Esophagus muscularis mucosa (tissue), 4 donors: ENCODE measurements at regions not wholly inside any gene's neighbourhood (a gene's known extent, or its start where the extent isn't known, plus 50 kb on each side); places are given as distances from the start of the nearest gene placed in this dataset.

Source experiments
- DNase-seq: peaks from one replicate; pipeline ENCODE4 v3.0.0-alpha.2; 2017; ENCODE audit errors: extremely low spot score
- H3K27ac ChIP-seq, 4 donors: fragments of 200-600 bp; sonication (generic); replicated peaks in 1 of 4; 1 replicate in 3 of 4; 2 replicates in 1 of 4; pipeline ENCODE4 v1.5.1; 2016 to 2019; ENCODE audit warnings: mild to moderate bottlenecking in 1 of 4
- H3K27me3 ChIP-seq, 4 donors: fragments of 200-600 bp; sonication (generic); one replicate each; pipeline versions ENCODE4 v1.5.1 to v1.6.0; 2016 to 2019
- H3K36me3 ChIP-seq, 4 donors: fragments of 200-600 bp; sonication (generic); one replicate each; pipeline ENCODE4 v1.5.1; 2016 to 2019
- H3K4me1 ChIP-seq, 4 donors: fragments of 200-600 bp; sonication (generic); one replicate each; pipeline ENCODE4 v1.5.1; 2016 to 2019
- H3K4me3 ChIP-seq, 4 donors: fragments of 200-600 bp; sonication (generic); 1 replicate in 2 of 4; 2 replicates in 2 of 4; pipeline ENCODE4 v1.5.1; 2016 to 2019; ENCODE audit warnings: mild to moderate bottlenecking in 4 of 4, moderate library complexity in 1 of 4
- H3K9me3 ChIP-seq, 4 donors: fragments of 200-600 bp; sonication (generic); 1 replicate in 3 of 4; 2 replicates in 1 of 4; pipeline ENCODE4 v1.5.1; 2016 to 2019
- EP300 ChIP-seq: sonication (generic); formaldehyde crosslinking; IDR thresholded peaks from one replicate; pipeline ENCODE4 v1.6.1; 2017; ENCODE audit warnings: antibody characterized with exemption
- POLR2A ChIP-seq: fragments of 450-650 bp; IDR thresholded peaks from one replicate; pipeline ENCODE4 v1.6.1; 2017; ENCODE audit warnings: antibody characterized with exemption, moderate library complexity, mild to moderate bottlenecking, low read depth
- POLR2AphosphoS5 ChIP-seq, 2 donors: sonication (generic); formaldehyde crosslinking; IDR thresholded peaks; one replicate each; pipeline ENCODE4 v1.6.1; 2017; ENCODE audit warnings: antibody characterized with exemption in 2 of 2
- WGBS: methylation state at CpG from one replicate; pipeline ENCODE4 v1.1.5; 2018; 5-methylcytosine and 5-hydroxymethylcytosine counted together
- intact Hi-C: fragments of 100-400 bp; cut with DNase I; formaldehyde crosslinking; loops from one replicate; pipeline ENCODE4 v1.15.1; 2023
- TF ChIP-seq, protein P1 (sequence below), 3 experiments: fragments of 200-600 bp in 2 of 3; fragments of 450-650 bp in 1 of 3; sonication (generic) in 2 of 3; IDR thresholded peaks; one replicate each; pipeline ENCODE4 v1.5.1; 2017 to 2019; ENCODE audit warnings: antibody characterized with exemption in 3 of 3, mild to moderate bottlenecking in 2 of 3, moderate library complexity in 1 of 3

DNA sequence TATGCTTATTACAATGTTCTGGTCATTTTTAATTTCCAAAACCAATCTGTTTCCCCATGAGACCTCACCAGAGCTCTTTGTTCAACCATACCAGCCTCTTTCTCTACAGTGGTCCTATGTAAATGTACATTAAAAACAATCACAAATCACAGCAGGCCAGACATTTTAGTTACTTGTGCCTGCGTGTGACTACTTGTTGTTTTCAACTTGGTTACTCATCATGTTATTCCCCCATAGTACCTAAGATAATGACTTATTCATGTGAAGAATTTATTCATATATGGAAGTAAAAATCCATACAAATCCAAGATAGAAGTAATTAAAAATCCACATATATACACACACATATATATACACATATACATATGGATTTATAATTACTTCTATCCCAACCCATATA is 379.6 kb downstream of the SLITRK6 start:
- Histone ChIP-seq H3K27me3 (no peaks in the 10 kb centered on the region), H3K27ac (no peak overlapping the region), H3K4me1 (no peaks in the 10 kb centered on the region), H3K4me3 (no peak overlapping the region), H3K36me3 (no peaks in the 10 kb centered on the region), H3K9me3 (no peaks in the 10 kb centered on the region)
- intact Hi-C loops: no loop called here
- TF ChIP-seq EP300 (no peak), POLR2AphosphoS5 (IDR thresholded peaks at IDR 0.05) (no peak), POLR2A (no peak)
- TF ChIP-seq, protein P1, sequence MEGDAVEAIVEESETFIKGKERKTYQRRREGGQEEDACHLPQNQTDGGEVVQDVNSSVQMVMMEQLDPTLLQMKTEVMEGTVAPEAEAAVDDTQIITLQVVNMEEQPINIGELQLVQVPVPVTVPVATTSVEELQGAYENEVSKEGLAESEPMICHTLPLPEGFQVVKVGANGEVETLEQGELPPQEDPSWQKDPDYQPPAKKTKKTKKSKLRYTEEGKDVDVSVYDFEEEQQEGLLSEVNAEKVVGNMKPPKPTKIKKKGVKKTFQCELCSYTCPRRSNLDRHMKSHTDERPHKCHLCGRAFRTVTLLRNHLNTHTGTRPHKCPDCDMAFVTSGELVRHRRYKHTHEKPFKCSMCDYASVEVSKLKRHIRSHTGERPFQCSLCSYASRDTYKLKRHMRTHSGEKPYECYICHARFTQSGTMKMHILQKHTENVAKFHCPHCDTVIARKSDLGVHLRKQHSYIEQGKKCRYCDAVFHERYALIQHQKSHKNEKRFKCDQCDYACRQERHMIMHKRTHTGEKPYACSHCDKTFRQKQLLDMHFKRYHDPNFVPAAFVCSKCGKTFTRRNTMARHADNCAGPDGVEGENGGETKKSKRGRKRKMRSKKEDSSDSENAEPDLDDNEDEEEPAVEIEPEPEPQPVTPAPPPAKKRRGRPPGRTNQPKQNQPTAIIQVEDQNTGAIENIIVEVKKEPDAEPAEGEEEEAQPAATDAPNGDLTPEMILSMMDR (IDR thresholded peaks at IDR 0.05): no peak
- DNase-seq: no peak
- 87% methylated on average over 1 of the region's 1 CpG for WGBS

GRCh38 chr13:85417807-85418206 is 381.4 kb downstream of the SLITRK6 start:
- H3K4me3 ChIP-seq: no peak overlapping the region
- TF ChIP-seq POLR2A (no peak), EP300 (no peak), POLR2AphosphoS5 (IDR thresholded peaks at IDR 0.05) (no peak)
- TF ChIP-seq, protein P1 (IDR thresholded peaks at IDR 0.05): no peak
- no peaks in the 10 kb centered on the region for H3K27me3 ChIP-seq
- intact Hi-C loops: no loop called here
- no peaks in the 10 kb centered on the region for H3K36me3 ChIP-seq
- DNase-seq: no peak
- 97% methylated on average over 8 of the region's 8 CpGs for WGBS
- no peaks in the 10 kb centered on the region for H3K4me1 ChIP-seq
- H3K27ac ChIP-seq: no peak overlapping the region
- no peaks in the 10 kb centered on the region for H3K9me3 ChIP-seq

DNA sequence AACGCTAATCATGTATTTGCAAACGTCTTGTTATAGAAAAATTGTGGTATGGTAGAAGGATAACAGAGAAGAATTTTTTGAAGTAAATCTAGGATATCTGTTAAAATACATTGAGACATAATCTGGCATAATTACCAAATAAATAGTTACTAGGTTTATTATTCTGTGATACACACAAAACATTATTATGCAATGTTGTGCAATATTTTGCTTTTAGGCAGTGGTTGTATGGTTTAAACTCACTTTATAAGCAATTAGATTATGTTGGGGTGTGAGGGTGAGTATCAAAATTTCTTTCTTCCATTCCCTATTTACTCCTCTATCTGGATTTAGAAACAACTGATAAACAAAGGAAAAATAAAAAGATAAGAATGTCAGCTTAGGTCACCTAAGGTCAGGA is 385.6 kb downstream of the SLITRK6 start:
- intact Hi-C loops: no loop called here
- H3K4me1 ChIP-seq: peaks cover 0 to 4% (median 0%) of the 10 kb centered on the region in 4 donors
- no peak overlapping the region for H3K4me3 ChIP-seq
- no peaks in the 10 kb centered on the region for H3K9me3 ChIP-seq
- WGBS: 94% methylated on average over 2 of the region's 2 CpGs
- no peak for TF ChIP-seq EP300
- TF ChIP-seq POLR2AphosphoS5 (IDR thresholded peaks at IDR 0.05): no peak
- no peak for TF ChIP-seq POLR2A
- TF ChIP-seq, protein P1 (IDR thresholded peaks at IDR 0.05): no peak
- DNase-seq: no peak
- H3K27me3 ChIP-seq: no peaks in the 10 kb centered on the region
- no peaks in the 10 kb centered on the region for H3K36me3 ChIP-seq
- no peak overlapping the region for H3K27ac ChIP-seq

- TF ChIP-seq POLR2A: no peak
- TF ChIP-seq, protein P1 (IDR thresholded peaks at IDR 0.05): no peak
- Histone ChIP-seq H3K27ac (no peak overlapping the region), H3K4me1 (peaks cover 0 to 4% (median 0%) of the 10 kb centered on the region in 4 donors), H3K4me3 (no peak overlapping the region), H3K9me3 (no peaks in the 10 kb centered on the region), H3K36me3 (no peaks in the 10 kb centered on the region), H3K27me3 (no peaks in the 10 kb centered on the region)
- no peak for DNase-seq
- intact Hi-C loops: no loop called here
- WGBS: 100% methylated on average over 1 of the region's 1 CpG
Measured at GRCh38 chr13:85412448-85412847, 386.8 kb downstream of the SLITRK6 start.

- Histone ChIP-seq H3K4me1 (peaks cover 0 to 4% (median 0%) of the 10 kb centered on the region in 4 donors), H3K27ac (no peak overlapping the region), H3K9me3 (no peaks in the 10 kb centered on the region), H3K27me3 (no peaks in the 10 kb centered on the region), H3K4me3 (no peak overlapping the region), H3K36me3 (no peaks in the 10 kb centered on the region)
- no peak for DNase-seq
- intact Hi-C loops: no loop called here
- TF ChIP-seq, protein P1 (IDR thresholded peaks at IDR 0.05): no peak
- TF ChIP-seq POLR2AphosphoS5 (IDR thresholded peaks at IDR 0.05): no peak
- no peak for TF ChIP-seq EP300
- TF ChIP-seq POLR2A: no peak
- WGBS: 69% methylated on average over 2 of the region's 2 CpGs
Measured at GRCh38 chr13:85411591-85411990, 387.6 kb downstream of the SLITRK6 start.
